Activated naive CD4-positive, alpha-beta T cell treated with anti-CD3 and anti-CD28 coated beads, Interleukin-2, amount 50 U/mL, for 72 hours (primary cell): ENCODE measurements at regions not wholly inside any gene's neighbourhood (a gene's known extent, or its start where the extent isn't known, plus 50 kb on each side); places are given as distances from the start of the nearest gene placed in this dataset.

Experiments
- ATAC-seq, 2 donors: fragments of 150-1000 bp; cut with Tn5 transposase; 2 replicates each; pipeline ENCODE4 v1.10.0; 2021; ENCODE audit warnings: mild to moderate bottlenecking in 2 of 2, moderate library complexity in 2 of 2
- DNase-seq, 2 donors: peaks; one replicate each; pipeline ENCODE4 v3.0.0; 2021 to 2022; ENCODE audit warnings: low spot score in 2 of 2
- H3K27ac Mint-ChIP-seq, 2 donors: one replicate each; pipeline ENCODE4 v1.8.0; 2022; ENCODE audit warnings: mild to moderate bottlenecking in 2 of 2, mixed read lengths in 2 of 2
- H3K36me3 Mint-ChIP-seq, 2 donors: one replicate each; pipeline ENCODE4 v1.8.0; 2022; ENCODE audit warnings: mixed read lengths in 2 of 2
- H3K9me3 Mint-ChIP-seq, 2 donors: one replicate each; pipeline ENCODE4 v1.8.0; 2022; ENCODE audit warnings: mixed read lengths in 2 of 2

GRCh38 chr2:120854766-120855530 lies 119.3 kb downstream of the GLI2 start:
- H3K27ac Mint-ChIP-seq, result no peak overlapping the region
- peaks cover 1 to 2% of the 10 kb centered on the region in 2 donors for H3K9me3 Mint-ChIP-seq
- DNase-seq (no peak), ATAC-seq (no peak)
- H3K36me3 Mint-ChIP-seq, result no peaks in the 10 kb centered on the region

GRCh38 chr2:120855855-120856405 lies 120.3 kb downstream of the GLI2 start:
- ATAC-seq (no peak), DNase-seq (no peak)
- no peaks in the 10 kb centered on the region for H3K36me3 Mint-ChIP-seq
- H3K9me3 Mint-ChIP-seq, result no peaks in the 10 kb centered on the region
- peak overlapping the region in 1 of 2 donors; percentile 44 for H3K27ac Mint-ChIP-seq

DNA sequence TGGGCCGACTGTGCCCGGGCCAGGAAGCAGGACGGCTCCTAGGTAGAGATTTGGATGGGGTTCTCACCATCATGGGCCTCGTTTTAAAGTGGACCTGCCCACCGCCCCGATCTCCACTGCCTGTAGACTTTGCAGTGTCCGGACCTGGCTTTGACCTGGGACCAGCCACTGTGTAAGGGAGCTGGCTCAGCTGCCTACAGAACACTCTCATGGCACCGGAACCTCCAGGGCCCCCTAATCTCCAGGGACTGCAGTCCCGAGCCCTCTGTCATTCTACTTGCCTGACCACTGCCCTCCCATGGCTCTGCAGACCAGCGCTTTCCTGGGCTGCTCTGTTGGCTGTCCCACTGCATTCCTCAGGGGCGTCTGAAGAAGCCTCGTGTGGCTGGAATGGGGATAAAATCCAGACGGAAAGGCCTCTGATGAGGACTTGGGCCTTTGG lies 120.8 kb downstream of the GLI2 start:
- H3K9me3 Mint-ChIP-seq, result no peaks in the 10 kb centered on the region
- DNase-seq, result no peak
- no peak for ATAC-seq
- no peaks in the 10 kb centered on the region for H3K36me3 Mint-ChIP-seq
- no peak overlapping the region for H3K27ac Mint-ChIP-seq

DNA sequence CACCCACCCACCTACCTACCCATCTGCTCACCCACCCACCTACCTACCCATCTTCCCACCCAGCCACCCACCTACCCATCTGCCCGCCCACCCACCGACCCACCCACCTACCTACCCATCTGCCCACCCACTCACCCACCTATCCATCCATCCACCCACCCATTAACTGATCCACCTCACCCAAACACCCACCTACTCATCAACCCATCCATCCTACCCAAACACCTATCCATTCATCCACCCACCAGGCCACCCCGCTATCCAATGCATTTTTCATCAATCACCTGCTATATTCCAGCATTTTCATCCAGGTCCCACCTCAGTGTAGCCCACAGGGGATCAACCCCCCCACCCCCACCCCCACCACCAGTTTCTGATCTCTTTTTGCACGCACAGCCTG lies 121.8 kb downstream of the GLI2 start:
- Mint-ChIP-seq H3K9me3 (no peaks in the 10 kb centered on the region), H3K36me3 (no peaks in the 10 kb centered on the region), H3K27ac (no peak overlapping the region)
- no peak for DNase-seq
- ATAC-seq, result no peak

DNA sequence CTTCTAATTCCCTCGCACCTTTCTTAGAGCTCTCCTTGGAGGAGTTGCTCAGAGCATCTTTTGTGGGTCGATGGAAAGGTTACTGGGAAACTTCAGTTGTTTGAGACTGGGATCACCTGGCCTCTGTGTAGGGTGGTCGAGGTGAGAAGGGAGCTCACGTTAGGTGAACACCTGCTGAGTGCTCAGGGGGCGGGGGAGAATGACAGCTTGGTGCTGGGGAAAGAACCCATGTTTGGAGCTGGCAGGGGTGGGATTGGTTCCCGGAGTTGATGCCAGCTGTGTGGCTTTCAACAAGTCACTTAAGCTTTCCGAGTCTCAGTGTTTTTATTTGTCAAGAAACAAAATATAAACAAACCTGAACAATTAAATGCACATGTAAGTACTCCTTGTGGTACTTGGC lies 122.3 kb downstream of the GLI2 start:
- no peaks in the 10 kb centered on the region for H3K36me3 Mint-ChIP-seq
- DNase-seq (no peak), ATAC-seq (no peak)
- H3K27ac Mint-ChIP-seq, result no peak overlapping the region
- H3K9me3 Mint-ChIP-seq, result no peaks in the 10 kb centered on the region

GRCh38 chr2:120858361-120859106 lies 122.9 kb downstream of the GLI2 start:
- Mint-ChIP-seq H3K9me3 (no peaks in the 10 kb centered on the region), H3K27ac (no peak overlapping the region), H3K36me3 (no peaks in the 10 kb centered on the region)
- DNase-seq, result no peak
- no peak for ATAC-seq

- ATAC-seq (no peak), DNase-seq (no peak)
- no peaks in the 10 kb centered on the region for H3K36me3 Mint-ChIP-seq
- H3K27ac Mint-ChIP-seq, result no peak overlapping the region
- no peaks in the 10 kb centered on the region for H3K9me3 Mint-ChIP-seq
Measured at GRCh38 chr2:120859128-120859527, 123.5 kb downstream of the GLI2 start.

DNA sequence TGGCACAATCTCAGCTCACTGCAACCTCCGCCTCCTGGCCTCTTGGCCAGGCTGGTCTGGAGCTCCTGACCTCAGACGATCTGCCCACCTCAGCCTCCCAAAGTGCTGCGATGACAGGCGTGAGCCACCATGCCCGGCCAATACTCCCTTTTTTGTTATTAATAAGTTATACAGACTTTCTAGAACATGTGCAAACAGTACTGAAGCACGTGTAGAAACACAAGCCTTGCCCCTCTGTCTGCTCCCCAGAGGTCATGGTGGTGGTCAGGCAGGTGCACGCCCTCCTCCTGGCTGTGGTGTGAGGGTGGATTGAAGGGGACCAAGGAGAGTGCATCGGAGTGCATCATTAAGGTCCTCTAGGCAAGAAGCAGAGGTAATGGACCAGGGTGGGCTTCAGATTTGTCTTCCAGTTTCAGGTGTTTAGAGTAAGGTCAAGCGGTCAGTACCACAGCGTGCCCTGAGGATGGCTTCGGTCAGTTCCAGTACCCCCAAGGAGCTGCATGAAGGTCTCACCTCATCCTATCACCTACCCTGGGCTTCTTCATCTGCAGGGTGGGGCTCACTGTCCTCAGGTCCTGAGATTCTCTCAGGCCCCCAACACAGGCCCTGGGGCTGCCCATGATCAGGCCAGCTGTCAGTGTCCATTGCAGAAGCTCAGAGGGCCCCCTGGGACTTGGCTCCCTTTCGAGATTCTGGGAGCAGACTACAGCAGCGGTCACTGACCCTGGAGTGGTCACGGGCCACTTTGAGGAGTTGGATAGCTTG lies 124.3 kb downstream of the GLI2 start:
- no peaks in the 10 kb centered on the region for H3K36me3 Mint-ChIP-seq

GRCh38 chr2:120860579-120860922 lies 124.9 kb downstream of the GLI2 start:
- no peak for DNase-seq
- Mint-ChIP-seq H3K36me3 (no peaks in the 10 kb centered on the region), H3K9me3 (no peaks in the 10 kb centered on the region), H3K27ac (no peak overlapping the region)
- no peak for ATAC-seq

More for the DNA sequence above, 124.3 kb downstream of the GLI2 start:
- H3K9me3 Mint-ChIP-seq, result no peaks in the 10 kb centered on the region
- DNase-seq (no peak), ATAC-seq (no peak)
- no peak overlapping the region for H3K27ac Mint-ChIP-seq

DNA sequence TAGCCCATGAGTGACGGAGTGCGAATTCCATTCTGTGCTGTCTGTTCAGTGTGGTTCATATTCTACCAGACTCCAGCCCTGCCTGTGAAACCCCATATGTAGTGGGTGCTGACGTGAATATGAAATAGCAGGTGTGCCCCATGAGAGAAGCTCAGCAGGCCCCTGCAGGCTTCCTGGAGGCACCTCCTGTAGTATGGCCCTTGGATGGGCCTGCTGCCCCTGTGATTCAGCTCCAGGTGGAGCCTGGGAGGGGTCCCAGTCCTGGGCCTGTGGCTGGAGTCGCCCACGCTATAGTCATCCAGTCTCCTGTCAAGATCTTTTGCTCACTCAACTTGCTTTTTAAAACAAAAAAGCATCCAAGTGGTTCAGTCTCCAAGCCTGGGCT lies 125.5 kb downstream of the GLI2 start:
- ATAC-seq, result no peak

GRCh38 chr2:120861576-120862191 lies 126.0 kb downstream of the GLI2 start:
- no peaks in the 10 kb centered on the region for H3K9me3 Mint-ChIP-seq
- no peaks in the 10 kb centered on the region for H3K36me3 Mint-ChIP-seq
- no peak for ATAC-seq
- H3K27ac Mint-ChIP-seq, result no peak overlapping the region
- no peak for DNase-seq

More for the DNA sequence above, 125.5 kb downstream of the GLI2 start:
- Mint-ChIP-seq H3K36me3 (no peaks in the 10 kb centered on the region), H3K27ac (no peak overlapping the region), H3K9me3 (no peaks in the 10 kb centered on the region)
- DNase-seq, result no peak

DNA sequence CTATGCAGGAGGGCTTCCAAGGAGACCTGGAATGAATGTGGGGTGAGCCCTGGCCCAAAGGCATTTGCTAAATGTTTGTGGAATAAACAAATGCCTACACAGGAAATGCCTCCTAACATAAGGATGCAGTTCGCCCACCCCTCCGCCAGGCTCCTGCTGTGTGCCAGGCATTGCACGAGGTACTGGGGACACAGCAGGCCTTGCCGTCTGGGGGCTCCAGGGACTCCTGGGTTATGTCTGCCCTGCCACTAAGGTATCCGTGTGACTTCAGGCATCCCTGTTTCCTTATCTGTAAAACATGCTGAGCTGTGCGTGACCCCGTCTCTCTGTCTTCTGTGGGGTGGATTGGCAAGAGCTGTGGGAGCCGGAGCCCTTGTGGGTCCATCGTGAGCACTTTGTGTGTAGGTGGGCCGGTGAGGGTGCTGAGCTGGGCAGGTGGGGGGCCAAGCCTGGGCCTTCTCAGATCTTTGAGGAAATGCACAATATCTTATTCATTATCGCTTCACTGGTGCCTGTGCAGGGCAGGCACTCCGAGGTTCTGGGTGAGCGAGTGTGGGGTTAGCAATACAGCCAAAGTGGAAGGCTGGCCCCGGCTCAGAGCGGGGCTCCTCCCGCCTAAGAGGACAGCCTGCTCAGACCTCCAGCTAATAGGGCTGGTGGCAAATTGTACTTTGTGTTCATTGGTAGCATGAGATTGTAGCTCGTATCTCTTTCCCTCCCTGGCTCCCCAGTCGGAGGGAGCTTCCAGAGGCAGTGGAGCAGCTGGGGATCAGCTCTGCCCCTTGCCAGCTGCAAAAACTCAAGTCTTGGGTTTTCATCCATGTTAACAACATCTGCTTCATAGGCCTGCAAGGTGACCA lies 126.8 kb downstream of the GLI2 start:
- H3K9me3 Mint-ChIP-seq, result no peaks in the 10 kb centered on the region
- no peak for ATAC-seq
- H3K36me3 Mint-ChIP-seq, result no peaks in the 10 kb centered on the region
- no peak for DNase-seq
- H3K27ac Mint-ChIP-seq, result no peak overlapping the region

DNA sequence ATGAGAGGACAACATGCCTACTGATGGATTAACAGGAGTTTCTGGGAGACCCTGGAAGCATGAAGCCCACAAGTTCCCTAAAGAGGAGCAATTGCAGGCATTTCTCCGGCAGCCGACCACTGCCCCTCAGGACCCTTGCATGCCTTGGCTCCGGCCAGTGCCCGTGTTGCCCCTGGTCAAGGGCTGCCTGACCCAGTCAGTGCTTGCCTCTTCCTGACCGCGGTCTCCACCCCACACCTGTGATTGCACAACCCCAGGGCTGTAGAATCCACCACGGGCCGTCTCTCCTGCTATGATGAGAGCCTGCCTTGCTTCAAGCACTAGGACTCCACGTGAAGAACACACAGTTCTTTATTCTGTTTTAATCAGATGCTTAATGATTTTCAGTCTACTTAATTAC lies 127.5 kb downstream of the GLI2 start:
- no peaks in the 10 kb centered on the region for H3K36me3 Mint-ChIP-seq
- DNase-seq (no peak), ATAC-seq (no peak)
- no peak overlapping the region for H3K27ac Mint-ChIP-seq
- no peaks in the 10 kb centered on the region for H3K9me3 Mint-ChIP-seq

DNA sequence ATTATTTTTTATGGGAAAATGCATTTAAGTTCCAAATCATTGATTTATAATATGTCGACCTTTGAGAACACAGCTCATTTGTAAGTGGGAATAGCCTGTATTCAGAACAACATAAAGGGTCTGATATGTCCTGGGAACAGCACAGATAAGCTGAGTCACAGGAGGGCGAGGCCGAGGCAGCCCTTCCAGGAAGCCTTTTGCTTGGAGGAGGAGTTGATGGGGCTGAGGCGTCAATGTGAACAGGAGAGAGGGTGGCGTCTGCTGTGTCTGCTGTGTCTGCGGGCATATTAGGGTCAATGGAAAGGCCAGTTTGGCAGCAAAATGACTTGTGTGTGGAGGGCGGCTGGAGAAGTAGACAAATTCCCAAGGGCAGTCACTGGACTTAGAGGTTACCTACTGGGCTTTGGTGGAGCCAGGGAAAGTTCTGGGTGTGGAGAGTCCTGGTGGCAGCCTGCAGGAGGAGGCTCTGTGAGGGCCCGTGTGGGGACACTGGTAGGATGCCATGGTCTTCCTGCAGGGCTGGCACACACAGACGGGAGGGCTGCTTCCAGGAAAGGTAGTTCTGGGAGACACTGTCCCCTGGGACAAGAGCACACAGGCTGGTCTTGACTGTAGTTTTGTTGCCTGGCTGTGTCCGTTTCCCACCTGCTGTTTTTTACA lies 128.1 kb downstream of the GLI2 start:
- ATAC-seq, result no peak
- H3K9me3 Mint-ChIP-seq, result no peaks in the 10 kb centered on the region
- peak overlapping the region in 1 of 2 donors; percentile 44 for H3K27ac Mint-ChIP-seq
- DNase-seq, result no peak
- H3K36me3 Mint-ChIP-seq, result no peaks in the 10 kb centered on the region

DNA sequence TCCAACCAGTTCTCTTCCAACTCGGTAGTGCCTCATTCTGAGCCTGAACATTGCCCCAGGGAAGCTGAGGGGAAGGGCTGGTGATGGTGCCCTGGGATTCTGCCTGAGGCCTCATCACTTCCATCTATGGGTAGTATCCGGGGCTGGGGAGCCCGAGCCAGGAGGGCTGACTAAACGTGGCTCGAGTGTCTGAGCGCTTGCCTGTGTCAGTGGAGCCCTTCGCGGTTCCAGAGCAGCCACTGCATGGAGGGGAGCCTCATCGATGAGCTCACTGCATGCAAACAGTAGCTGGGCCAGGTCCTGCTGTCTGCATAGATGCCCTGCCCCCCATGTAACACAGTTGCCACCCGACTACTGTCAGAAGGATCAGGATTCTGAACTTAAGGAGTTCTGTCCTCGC lies 129.3 kb downstream of the GLI2 start:
- DNase-seq (no peak), ATAC-seq (no peak)
- Mint-ChIP-seq H3K27ac (no peak overlapping the region), H3K36me3 (no peaks in the 10 kb centered on the region), H3K9me3 (no peaks in the 10 kb centered on the region)
